GM21576 (cell line): ENCODE measurements at regions not wholly inside any gene's neighbourhood (a gene's known extent, or its start where the extent isn't known, plus 50 kb on each side); places are given as distances from the start of the nearest gene placed in this dataset.
"Not testable (repeated sequence)": the region's sequence is repeated elsewhere in the genome, so short reads cannot be mapped to it uniquely, and the experiment has no call there.

ENCODE experiments used
- ATAC-seq: cut with Tn5 transposase; IDR thresholded peaks from one replicate; pipeline ENCODE4 v1.9.1; 2021; ENCODE audit warnings: mild to moderate bottlenecking, moderate library complexity; ENCODE audit not compliant: unreplicated experiment

DNA sequence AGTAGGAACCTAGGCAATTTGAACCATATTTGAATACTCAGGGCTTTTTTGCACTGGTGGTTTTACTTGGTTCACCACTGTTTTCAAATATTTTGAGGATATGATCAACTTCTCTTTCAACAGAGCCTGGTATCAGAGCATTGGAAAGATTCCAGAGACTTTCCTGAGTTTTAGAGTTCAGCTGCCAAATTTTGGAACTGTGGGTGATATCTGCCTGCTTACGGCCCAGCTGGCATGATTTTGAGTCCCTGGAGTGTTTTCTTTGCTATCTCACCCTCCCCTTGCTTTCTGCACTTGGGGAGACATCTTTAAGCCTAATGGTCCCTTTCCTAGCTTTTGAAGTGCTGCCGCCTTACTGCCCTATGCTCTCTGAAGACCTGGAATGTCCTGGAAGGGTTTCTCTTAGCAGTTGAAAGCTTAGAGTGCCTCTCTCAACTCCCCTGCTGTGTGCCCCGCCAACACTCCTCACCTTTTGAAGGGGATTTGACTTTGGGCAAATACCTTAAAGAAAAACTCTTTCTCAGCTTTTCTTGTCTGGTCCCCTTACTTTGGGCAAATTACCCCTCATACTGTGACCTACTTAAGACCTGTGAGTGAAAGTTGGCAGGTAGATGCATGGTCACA is 539.1 kb downstream of the MFSD1 start:
- ATAC-seq: no peak

- ATAC-seq: no peak
Observed at GRCh38 chr3:159346271-159346903, 544.5 kb downstream of the MFSD1 start.

GRCh38 chr3:159348431-159348830 is 546.6 kb downstream of the MFSD1 start:
- ATAC-seq: no peak

GRCh38 chr3:159356606-159357005 is 554.8 kb downstream of the MFSD1 start:
- peak; percentile 70 for ATAC-seq

DNA sequence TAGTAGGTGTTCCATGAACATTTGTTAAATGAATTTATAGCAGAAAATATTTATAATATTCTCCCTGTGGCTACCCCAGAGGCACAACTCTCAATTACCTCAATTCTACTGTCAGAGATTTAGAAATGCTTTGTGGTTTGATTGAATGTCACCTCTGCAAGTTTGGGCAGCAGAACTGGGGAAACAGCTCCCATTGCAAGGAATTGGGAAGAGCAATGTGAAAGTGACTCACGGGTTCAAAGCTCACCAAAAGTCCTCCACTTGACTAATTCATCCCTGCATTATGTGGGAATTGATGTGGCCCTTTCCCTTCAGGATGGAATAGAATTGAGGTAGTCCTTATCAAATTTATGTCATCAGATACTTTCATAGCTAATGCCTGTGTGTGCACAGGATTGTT is 562.7 kb downstream of the MFSD1 start:
- no peak for ATAC-seq

DNA sequence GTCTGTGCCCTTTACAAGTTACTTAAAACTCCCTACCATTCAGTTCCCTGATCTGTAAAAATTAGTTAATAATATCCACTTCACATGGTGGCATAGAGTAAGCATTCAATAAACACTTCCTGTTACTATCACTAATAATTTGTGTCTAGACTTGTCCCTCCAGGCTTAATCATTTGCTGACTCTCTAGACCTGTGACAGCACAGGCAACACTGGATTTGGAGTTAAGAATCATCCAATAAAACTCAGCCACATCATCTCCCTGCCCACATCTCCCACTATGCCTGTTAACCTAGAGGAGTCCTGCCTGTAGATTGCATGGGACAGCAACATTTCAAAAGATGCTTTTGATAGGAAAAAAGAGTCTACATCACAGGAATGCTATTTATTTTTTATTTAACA is 564.6 kb downstream of the MFSD1 start:
- ATAC-seq: no peak

DNA sequence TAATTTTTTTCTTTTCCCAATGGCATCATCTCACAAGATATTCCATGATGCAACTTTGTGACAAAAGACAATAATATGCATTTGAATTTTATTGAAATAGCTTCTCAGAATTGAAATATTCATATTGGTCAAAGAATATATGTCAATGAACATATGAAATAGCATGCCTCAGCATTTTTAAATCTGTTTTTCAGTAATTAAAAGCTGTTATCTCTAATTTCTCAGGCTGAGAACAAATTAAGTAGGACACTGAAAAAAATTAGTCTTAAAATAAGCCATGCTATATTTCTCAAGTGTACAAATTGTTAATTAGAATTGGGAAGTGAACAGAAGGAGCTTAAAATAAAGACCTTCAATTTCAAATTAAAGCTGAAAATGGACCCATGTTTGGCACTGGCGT is 570.1 kb downstream of the MFSD1 start:
- ATAC-seq: no peak

DNA sequence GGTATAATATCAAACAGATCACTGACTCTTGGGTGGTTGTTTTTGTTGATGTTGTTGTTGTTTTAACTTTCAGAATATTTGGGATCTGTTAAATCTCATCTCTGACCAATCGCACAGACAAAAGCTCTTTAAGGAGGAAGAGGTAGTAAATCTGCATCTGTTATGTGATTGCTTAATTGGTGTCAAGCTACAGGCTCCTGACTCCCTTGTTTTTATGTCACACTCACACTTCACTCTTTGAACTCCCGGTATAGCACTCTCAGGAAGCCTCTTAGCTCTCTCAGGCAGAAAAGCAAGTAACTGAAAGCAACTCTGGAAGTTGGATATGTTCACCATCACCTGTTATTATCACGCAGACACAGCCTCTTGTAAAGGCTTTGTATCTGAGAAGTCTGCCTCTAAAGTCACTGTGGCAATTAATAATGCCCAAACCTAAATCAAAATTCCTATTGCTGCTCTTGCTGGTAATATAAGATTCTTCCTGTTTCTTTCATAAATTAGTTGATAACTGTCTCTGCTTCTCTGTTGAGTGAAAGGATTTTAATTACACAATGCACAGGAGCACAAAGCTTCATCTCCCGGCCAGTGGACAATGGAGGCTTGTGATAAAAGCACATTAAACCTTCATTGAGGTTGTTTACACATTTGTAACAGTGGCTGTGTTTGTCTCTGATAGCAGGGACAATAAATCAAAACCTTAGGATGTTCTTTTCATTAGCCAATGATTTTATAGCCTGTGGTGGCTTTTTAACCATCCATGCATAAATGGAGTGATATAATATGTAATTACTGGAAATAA is 576.7 kb downstream of the MFSD1 start:
- ATAC-seq: no peak

- ATAC-seq: no peak
Observed at GRCh38 chr3:159380891-159381290, 579.0 kb downstream of the MFSD1 start.

- ATAC-seq: no peak
Observed at GRCh38 chr3:159390656-159391212, 588.9 kb downstream of the MFSD1 start.

- not testable (repeated sequence) for ATAC-seq
Observed at GRCh38 chr3:159397683-159398082, 591.0 kb upstream of the IL12A start.

DNA sequence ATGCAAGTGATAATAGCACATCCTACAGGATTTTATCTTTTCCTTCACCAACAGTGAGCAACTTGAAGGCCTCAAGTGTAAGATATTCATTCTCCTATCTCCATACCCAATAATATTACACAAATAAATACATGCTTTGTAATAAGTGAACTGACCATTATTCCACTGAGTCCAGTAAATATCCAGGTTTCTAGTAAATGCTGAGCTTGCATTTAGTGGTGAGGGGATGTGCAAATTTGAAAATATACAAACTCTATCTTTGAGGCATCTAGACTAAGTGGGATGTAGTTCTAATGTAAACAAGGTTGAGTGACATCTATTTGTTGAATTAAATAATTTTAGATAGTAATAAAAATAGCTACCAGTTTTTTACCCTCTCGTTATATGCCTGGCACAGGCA is 587.6 kb upstream of the IL12A start:
- ATAC-seq: no peak

DNA sequence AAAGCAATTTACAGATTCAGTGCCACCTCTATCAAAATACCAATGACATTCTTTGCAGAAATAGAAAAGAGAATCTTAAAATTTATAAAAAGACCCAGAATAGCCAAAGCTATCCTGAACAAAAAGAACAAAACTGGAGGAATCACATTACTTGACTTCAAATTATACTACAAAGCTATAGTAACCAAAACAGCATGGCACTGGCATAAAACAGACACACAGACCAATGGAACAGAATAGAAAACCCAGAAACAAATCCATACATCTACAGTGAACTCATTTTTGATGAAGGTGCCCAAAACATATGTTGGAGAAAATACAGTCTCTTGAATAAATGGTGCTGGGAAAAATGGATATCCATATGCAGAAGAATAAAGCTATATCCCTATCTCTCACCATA is 578.9 kb upstream of the IL12A start:
- not testable (repeated sequence) for ATAC-seq

DNA sequence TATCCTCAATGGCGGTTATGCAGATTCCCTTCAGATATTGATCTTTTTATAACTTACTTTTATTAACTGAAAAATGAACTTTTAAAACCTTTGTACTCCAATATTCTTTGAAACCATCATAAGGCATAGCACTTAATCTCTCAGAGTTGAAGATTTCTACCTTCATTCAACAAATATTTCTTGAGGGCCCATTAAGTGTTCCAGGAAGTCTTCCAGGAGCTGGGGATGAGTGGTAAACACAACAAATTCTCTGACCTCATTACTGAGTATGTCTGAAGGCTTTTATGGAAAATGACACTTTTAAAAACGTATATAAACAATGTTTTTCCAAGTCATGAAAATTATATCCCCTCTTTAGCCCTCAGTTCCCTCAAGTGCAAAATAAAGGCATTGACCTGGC is 575.3 kb upstream of the IL12A start:
- no peak for ATAC-seq

DNA sequence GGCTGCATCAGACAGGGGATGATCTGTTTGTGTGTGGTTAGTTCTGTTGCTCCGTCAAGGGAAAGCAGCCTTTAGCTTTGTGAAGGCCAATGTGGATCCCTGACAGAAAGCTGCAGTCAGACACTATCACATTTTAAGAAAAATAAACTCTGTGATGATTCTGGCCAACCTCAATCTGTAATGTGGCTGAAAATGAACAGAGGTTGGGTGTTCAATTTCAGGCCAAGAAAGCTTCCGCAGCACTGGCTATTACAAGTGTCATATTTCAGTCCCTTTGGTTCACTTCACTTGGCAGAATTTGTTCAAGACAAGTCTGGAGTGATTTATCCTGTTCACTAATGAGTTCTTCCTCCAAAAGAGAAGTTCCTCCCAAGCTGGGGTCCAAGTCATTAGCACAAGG is 571.8 kb upstream of the IL12A start:
- ATAC-seq: no peak

- ATAC-seq: no peak
Observed at GRCh38 chr3:159417761-159418160, 570.9 kb upstream of the IL12A start.

GRCh38 chr3:159418571-159419526 is 569.8 kb upstream of the IL12A start:
- ATAC-seq: no peak

GRCh38 chr3:159429702-159430101 is 558.9 kb upstream of the IL12A start:
- no peak for ATAC-seq

GRCh38 chr3:159432682-159433340 is 555.8 kb upstream of the IL12A start:
- no peak for ATAC-seq

GRCh38 chr3:159439346-159439745 is 549.3 kb upstream of the IL12A start:
- ATAC-seq: no peak
